ENCODE measurements at regions not wholly inside any gene's neighbourhood (a gene's known extent, or its start where the extent isn't known, plus 50 kb on each side); places are given as distances from the start of the nearest gene placed in this dataset.

DNA sequence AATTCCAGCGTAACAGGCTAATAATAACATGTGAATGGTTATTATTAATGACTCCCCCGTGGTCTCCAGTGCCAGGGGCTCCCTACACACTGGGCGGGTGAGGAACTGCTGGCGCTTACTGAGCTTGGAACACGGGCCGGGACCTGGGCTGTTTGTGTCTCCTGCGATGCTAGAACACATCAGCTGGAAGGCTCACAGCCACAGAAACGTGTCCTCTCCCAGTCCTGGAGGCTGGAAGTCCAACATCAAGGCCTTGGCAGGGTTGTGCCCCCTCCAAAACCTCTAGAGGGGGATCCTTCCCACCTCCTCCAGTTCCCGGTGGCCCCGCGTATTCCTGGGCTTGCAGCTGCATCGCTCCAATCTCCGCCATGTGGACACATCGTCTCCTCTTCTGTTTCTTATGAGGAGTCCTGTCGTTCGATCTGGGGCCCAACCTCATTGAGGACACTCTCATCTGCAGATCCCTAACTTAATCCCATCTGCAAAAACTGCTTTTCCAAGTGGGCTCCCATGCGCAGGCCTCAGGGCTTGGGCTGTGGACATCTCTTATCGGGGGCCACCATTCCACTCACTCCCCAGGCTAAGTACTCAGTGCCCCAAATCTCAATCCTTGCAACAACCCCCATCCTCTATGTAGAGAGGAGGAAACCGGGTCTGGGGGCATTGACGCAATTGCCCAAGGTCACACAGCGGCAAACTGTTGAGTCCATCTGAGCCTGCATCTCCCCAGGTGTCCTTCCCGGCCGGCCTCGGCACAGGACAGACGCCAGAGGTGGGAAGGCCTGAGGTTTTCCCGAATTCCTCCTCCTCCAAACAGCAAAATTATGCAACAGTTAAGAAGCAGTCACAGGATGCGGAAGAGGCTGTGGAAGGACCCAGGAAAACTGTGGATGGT, 193.9 kb downstream of the IRF8 start:
- H3K27me3 ChIP-seq (ENCODE audit: insufficient read depth, low read length), result 0 out of 2 replicates have a peak, but pooled peaks cover 4% of the 10 kb centered on the region
- no peaks in the 10 kb centered on the region; a peak in 1 of 4 replicates for H3K9me3 ChIP-seq (ENCODE audit: control insufficient read depth in 1 of 2, insufficient read depth in 1 of 2, low read depth in 1 of 2, low read length in 2 of 2)
- no peak overlapping the region for H3K27ac ChIP-seq (ENCODE audit: low read depth, low read length)
- no peaks in the 10 kb centered on the region for H3K36me3 ChIP-seq (ENCODE audit: control insufficient read depth in 1 of 2, insufficient read depth in 2 of 2, low read length in 2 of 2)
- no peaks in the 10 kb centered on the region for H4K20me1 ChIP-seq (ENCODE audit: insufficient read depth)
- no peaks in the 10 kb centered on the region for H3K79me2 ChIP-seq (ENCODE audit: insufficient read depth, low read length)
- POLR2A ChIA-PET, result interaction anchor here (0.7 kb wide), 1 partner anchor 9 kb away, joined by 5 read pairs; no protein-coding TSS in a partner anchor
- BruUV-seq (replicated peaks), result no TSS peak
- no peak for DNase-seq (ENCODE audit: low read depth, low spot score)
- no peak overlapping the region for H3K4me2 ChIP-seq (ENCODE audit: low read length)
- TF ChIP-seq JUND (IDR thresholded peaks at IDR 0.05), result no peak
- TF ChIP-seq, protein P1, sequence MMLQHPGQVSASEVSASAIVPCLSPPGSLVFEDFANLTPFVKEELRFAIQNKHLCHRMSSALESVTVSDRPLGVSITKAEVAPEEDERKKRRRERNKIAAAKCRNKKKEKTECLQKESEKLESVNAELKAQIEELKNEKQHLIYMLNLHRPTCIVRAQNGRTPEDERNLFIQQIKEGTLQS (IDR thresholded peaks at IDR 0.05), result no peak
- TF ChIP-seq, protein P2, sequence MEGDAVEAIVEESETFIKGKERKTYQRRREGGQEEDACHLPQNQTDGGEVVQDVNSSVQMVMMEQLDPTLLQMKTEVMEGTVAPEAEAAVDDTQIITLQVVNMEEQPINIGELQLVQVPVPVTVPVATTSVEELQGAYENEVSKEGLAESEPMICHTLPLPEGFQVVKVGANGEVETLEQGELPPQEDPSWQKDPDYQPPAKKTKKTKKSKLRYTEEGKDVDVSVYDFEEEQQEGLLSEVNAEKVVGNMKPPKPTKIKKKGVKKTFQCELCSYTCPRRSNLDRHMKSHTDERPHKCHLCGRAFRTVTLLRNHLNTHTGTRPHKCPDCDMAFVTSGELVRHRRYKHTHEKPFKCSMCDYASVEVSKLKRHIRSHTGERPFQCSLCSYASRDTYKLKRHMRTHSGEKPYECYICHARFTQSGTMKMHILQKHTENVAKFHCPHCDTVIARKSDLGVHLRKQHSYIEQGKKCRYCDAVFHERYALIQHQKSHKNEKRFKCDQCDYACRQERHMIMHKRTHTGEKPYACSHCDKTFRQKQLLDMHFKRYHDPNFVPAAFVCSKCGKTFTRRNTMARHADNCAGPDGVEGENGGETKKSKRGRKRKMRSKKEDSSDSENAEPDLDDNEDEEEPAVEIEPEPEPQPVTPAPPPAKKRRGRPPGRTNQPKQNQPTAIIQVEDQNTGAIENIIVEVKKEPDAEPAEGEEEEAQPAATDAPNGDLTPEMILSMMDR (IDR thresholded peaks at IDR 0.05 in 2 of 3, conservative IDR thresholded peaks at IDR 0.05 in 1 of 3; ENCODE audit: borderline replicate concordance in 1 of 3, insufficient read depth in 1 of 3, low read depth in 2 of 3, low read length in 2 of 3), result no peak
- TF ChIP-seq FOSL1 (IDR thresholded peaks at IDR 0.05; ENCODE audit: low read depth), result no peak
- no peak for TF ChIP-seq CEBPB (IDR thresholded peaks at IDR 0.05; ENCODE audit: low read depth)
- TF ChIP-seq, protein P3, sequence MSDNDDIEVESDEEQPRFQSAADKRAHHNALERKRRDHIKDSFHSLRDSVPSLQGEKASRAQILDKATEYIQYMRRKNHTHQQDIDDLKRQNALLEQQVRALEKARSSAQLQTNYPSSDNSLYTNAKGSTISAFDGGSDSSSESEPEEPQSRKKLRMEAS (IDR thresholded peaks at IDR 0.05), result no peak
- TF ChIP-seq SRF (IDR thresholded peaks at IDR 0.05; ENCODE audit: low read depth), result no peak
- no peak for TF ChIP-seq ELF1 (IDR thresholded peaks at IDR 0.05; ENCODE audit: borderline replicate concordance, low read depth)
- no peak for TF ChIP-seq EZH2phosphoT487 (IDR thresholded peaks at IDR 0.05; ENCODE audit: borderline replicate concordance)
- TF ChIP-seq YY1 (IDR thresholded peaks at IDR 0.05; ENCODE audit: extremely low read depth, insufficient replicate concordance, low read depth, low read length), result no peak
- H3K9me2 ChIP-seq (ENCODE audit: insufficient read depth), result no peaks in the 10 kb centered on the region
- no peak overlapping the region for H3K4me3 ChIP-seq (replicated peaks in 1 of 2; ENCODE audit: low read depth in 1 of 2, low read length in 2 of 2)
- no peaks in the 10 kb centered on the region for H3K4me1 ChIP-seq (ENCODE audit: control insufficient read depth in 1 of 2, insufficient read depth in 2 of 2, low read length in 2 of 2)
- ATAC-seq, result no peak
- H2AFZ ChIP-seq (ENCODE audit: low read depth, low read length, poor library complexity, severe bottlenecking), result no peak overlapping the region
- RAD21 ChIA-PET (ENCODE audit: low non-redundant PET in 1 of 2, low total read pairs in 2 of 2, uncharacterized antibody in 2 of 2, unreplicated experiment in 2 of 2), result no interaction called here
- intact Hi-C loops (cut with micrococcal nuclease), result no loop called here
- CTCF ChIA-PET, result no interaction called here
- no peak overlapping the region for H3K9ac ChIP-seq (ENCODE audit: low read length)
